Suppressor macrophage treated with lipopolysaccharide for 1 hour (primary cell): ENCODE measurements at regions not wholly inside any gene's neighbourhood (a gene's known extent, or its start where the extent isn't known, plus 50 kb on each side); places are given as distances from the start of the nearest gene placed in this dataset.
"Not testable (repeated sequence)": the region's sequence is repeated elsewhere in the genome, so short reads cannot be mapped to it uniquely, and the experiment has no call there.

ENCODE experiments used
- DNase-seq, 3 donors: peaks; one replicate each; pipeline ENCODE4 v3.0.0-alpha.2; 2020 to 2022

DNA sequence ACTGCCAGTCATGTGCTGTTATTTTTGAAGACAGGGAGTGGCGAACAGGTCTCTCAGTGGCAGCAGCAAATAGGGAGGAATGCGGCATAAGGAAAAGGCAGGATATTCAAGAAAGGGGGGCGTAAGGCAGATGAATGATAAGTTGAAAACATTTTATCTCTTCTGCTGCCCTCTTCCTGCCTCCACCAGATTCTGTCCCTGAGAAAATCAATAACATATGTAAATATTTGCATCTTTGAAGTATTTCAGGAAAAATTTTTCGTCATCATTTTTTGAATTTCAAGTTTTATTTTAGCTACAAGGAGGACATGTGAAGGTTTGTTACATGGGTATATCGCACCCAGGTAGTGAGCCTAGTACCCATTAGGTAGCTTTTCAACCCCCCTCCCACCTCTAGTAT is 616.7 kb downstream of the MCTP2 start:
- no peak for DNase-seq

DNA sequence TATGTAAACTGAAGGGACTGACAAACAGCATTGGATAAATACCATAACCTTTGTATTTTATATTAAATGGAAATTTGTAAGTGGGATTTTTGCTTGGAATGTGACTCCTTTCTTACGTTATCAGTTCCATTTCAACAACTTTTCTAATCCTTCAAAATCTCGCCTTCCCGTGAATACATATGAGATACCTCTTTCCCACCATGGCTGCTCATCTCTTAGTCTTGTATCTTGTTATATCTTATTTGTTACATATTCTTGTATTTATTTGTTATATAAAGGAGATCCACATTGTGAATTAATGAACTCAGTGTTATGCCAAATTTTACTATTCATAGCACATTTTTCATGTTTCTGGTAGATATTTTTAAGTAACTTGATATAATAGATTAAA is 623.7 kb downstream of the MCTP2 start:
- DNase-seq = no peak

DNA sequence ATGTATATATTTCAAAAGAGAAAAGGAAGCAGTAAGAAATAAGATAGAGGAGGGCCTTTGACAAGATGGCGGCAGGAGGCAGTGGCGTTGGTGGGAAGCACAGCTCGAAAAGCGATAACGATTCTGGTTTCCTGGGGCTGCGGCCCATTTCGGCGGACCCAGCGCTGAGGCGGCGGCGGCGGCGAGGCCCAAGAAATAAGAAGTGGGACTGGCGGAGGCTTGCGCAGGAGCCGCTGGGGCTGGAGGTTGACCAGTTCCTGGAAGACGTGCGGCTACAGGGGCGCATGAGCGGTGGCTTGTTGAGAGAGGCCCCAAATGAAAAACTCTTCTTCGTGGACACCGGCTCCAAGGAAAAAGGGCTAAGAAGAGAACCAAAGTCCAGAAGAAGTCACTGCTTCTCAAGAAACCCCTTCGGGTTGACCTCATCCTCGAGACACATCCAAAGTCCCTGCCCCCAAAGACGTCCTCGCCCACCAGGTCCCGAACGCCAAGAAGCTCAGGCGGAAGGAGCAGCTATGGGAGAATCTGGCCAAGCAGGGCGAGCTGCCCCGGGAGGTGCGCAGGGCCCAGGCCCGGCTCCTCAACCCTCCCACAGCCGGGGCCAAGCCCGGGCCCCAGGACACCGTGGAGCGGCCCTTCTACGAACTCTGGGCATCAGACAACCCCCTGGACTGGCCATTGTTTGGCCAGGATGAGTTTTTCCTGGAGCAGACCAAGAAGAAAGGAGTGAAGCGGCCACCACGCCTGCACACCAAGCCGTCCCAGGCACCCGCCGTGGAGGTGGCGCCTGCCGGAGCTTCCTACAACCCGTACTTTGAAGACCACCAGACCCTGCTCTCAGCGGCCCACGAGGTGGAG is 624.3 kb downstream of the MCTP2 start:
- no peak for DNase-seq

DNA sequence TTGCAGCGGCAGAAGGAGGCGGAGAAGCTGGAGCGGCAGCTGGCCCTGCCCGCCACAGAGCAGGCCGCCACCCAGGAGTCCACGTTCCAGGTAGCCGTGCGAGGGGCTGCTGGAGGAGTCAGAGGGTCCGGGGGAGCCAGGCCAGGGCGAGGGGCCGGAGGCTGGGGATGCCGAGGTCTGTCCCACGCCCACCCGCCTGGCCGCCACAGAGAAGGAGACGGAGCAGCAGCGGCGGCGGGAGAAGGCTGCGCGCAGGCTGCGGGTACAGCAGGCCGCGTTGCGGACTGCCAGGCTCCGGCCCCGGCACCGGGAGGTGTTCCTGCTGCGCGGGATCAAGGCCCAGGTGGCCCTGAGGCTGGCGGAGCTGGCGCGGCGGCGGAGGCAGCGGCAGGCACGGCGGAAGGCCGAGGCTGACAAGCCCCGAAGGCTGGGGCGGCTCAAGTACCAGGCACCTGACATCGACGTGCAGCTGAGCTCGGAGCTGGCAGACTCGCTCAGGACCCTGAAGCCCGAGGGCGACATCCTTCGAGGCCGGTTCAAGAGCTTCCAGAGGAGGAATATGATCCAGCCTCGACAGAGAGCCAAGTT is 625.0 kb downstream of the MCTP2 start:
- no peak for DNase-seq

DNA sequence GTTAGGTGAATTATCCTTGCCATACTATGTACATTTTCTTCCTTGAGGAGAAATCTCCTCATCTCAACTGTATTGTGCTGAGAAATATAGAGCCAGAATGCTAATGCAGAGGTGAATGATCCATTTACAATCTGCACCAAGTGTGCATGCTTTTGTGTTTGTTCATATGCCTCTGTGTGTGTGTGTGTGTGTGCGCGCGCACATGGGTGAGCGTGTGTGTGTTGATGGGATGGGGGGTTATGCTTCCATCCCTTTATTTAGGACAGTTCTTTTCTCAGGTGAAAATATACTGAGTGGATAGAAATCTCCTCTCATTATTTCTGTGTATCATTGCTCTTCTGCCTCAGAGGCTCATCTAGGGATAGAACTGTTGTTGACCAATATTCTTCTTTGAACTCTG is 626.1 kb downstream of the MCTP2 start:
- no peak for DNase-seq

DNA sequence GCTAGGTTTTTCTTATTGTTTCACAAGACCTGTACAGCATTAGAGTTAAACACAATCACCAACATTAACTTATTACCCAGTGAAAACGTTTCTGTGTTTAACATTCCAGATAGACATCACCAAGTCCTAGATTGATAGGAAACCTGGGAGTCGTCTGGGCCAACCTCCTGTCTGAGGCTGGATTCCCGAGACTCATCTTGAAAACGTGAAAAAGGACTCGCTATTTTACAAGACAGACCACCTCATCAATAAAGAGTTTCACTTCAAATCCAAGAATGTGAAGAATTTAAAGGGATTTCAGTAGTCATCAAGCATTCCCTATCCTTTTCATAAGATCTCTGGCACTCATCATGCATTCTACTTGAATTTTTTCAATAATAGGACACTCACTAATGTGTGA is 626.6 kb downstream of the MCTP2 start:
- no peak for DNase-seq

DNA sequence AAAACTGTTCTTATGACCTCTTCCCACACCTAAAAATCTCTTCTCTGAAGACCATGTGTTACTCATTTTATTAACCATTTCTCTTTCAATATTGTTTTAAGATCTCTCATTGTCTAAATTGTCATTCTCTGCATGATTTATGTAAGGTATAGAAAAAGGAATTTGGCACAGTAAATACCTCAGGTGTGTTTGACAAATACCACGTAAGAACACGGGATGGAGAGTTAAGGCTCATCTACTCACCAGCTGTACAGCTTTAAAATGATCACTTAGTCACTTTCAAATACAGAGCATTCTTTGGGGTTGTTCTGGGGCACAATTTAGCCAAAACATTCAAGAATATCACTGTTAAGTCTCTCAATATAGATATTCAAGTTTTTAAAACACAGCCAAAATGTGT is 627.1 kb downstream of the MCTP2 start:
- no peak for DNase-seq

DNA sequence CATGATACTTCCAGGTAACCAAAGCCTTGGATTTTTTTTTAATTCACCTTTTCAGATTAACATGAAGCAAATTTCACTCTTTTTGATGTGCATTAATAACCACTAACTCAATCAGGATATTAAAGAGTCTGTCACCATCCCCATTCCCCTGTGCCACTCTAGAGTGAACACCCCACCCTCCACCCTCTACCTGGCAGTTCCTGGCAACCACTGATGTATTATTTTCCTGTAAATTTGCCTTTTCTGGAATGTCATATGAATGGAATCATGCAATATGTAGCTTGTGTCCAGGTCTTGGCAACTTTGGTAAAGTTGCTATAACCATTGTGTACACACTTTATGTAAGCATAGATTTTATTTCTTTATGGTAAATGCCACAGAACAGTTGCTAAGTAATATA is 627.6 kb downstream of the MCTP2 start:
- DNase-seq = no peak

DNA sequence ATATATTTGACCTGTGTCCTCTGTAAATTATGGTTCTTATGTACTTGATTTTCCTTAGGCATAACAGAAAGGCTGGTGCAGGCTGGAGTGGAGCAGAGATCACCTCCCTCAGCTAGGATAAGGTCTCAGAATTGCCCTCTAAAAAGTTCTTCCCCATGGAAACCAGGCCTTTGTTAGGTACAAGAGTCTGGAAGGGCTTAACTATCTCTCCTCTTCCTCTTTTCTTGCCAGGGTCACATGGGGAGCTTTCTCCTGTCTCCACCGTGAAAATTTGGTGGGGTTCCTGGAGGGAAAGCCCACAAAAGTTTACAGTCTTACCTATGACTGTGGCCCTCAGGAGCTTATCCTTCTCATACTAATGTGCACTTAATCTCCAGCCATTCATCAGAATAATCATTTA is 633.2 kb downstream of the MCTP2 start:
- no peak for DNase-seq

DNA sequence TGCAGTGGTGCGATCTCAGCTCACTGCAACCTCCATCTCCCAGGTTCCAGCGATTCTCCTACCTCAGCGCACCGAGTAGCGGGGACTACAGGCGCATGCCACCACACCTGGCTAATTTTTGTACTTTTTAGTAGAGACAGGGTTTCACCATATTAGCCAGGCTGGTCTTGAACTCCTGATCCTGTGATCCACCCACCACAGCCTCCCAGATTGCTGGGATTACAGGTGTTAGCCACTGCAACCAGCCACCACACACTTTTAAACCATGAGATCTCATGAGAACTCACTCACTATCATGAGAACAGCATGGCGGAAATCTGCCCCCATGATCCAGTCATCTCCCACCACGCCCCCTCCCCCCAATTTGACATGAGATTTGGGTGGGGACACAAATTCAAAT is 636.9 kb downstream of the MCTP2 start:
- not testable (repeated sequence) for DNase-seq

DNA sequence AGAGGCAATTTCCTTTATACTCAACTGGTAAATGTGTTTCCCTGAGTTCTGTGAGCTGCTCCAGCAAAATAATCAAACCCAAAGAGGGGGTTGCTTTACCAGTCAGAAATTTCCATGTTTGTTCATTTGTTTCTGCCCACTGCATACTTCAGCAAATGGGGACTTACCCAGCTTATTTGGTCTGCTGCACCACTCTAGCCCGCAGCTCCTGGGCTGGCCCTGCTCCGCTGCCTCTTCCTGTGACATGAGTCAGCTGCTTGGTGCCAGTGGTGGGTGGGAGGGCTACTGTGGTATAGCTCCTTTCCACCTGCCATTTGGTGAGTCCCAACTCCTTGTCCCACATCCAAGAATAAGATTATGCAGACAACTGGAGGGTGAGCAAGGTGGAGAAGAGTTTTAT is 644.2 kb downstream of the MCTP2 start:
- no peak for DNase-seq

DNA sequence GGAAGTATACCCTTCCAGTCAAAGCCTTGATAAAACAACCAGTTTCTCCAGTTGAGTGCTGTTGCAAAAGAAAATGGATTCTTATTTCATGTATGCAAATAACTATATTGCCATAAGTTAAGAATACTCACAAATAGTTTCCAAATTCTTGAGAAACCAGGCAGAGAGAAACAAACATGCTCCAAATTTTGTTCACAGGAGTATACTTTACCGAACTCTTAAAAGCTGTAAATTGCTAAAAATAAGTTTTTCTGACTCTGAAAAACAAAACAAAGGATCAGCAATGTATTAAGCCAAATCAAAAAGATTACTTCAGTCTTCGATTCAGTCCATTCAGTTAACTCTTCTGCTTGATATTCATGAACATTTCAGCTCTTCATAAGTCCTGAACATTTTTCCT is 646.5 kb downstream of the MCTP2 start:
- no peak for DNase-seq

DNA sequence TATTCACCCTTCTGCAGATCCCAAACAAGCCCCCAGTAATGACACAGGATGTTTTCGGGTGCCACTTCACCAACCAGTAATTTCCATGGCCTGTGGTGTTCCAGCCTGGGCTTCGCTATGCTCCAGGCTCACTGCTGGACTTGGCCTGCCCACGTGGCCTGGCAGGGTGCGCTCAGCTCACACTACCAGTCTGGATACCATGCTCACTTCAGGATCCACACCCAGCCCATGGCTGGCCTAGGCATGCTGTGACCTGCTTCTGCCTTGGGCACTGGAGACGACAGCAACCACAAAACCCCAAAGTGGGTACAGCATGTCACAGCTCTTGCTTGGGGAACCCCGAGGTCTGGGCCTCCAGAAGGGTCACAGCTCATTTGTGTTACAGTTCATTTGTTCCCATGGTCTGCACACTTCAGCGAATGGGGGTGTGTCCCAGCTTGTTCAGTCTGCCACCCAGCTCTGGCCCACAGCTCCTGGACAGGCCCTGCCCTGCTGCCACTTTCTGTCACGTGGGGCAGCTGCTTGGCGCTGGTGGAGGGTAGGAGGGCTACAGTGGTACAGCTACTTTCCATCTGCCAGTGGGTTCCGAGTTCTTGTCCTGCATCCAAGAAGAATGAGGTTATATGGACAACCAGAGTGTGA is 650.8 kb downstream of the MCTP2 start:
- DNase-seq = no peak

DNA sequence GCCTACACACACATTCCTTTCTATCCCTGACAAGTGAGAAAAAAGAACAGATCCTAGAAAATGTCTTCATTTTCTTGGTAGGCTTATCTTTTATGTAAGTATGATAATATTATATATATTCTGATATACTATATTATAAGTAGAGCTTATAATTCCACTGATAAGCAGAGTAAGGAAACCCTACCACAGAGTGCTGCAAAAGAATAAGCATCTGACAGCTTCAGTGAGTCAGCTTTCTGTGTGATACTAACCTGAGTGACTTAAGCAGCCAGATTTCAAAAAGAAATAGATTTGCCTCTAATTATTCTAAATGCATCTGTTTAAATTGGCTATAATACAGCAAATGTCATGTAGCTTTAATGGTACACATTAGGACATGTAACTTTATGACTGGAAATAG is 656.0 kb downstream of the MCTP2 start:
- DNase-seq = no peak

DNA sequence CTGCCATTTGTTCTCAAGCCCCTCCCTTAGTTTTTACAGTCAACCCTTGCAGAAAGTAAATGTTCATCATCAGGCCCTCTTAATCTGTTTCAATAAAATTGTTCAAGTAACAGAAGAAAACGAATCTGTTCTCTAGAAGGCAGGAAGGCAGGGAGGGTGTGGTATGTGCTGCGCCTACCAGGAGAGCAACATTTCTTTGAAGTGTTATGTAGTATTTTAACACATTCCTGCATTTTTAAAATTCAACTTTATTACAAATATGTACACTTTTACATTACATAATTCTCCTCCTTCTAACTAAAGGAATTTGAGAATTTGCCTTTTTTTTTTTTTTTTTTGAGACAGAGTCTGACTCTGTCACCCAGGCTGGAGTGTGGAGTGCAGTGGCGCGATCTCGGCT is 657.8 kb downstream of the MCTP2 start:
- DNase-seq = no peak

DNA sequence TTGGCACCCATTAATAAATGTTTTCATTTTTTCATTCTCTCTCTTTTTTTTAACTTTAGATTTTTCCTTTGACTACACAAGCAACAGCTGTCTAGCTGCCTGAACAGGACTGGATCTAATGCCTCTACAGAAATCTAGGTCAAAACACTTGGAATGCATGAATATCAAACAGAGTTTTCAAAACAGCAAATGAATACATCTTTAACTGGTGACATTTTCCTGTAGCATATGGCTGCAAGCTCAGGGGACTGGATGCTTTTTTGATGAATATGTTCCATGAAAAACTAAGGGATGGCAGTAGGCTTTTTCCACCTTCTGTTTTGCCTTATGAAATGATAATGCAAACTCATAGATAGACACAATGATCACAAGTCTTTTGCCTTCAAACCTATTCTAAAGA is 661.7 kb downstream of the MCTP2 start:
- DNase-seq = no peak

DNA sequence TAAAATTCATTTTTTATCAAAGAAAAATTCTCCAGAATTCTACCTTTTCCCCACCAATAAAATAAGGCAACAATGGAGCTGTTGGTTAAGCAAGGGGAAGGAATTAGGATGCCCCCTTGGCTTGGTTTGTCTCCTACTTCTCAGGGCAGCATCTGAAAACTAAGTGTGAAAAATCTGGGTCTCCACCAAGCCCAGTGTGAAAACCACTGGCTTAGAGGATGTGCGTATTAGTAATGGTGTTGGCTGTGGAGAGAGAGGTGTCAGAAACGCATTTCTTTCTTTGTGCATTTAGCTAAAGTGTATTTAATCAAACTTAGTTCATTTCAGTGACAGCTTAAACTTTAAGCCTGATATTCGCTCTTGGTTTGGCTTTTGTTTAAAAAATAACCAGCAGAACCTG is 662.7 kb downstream of the MCTP2 start:
- no peak for DNase-seq

DNA sequence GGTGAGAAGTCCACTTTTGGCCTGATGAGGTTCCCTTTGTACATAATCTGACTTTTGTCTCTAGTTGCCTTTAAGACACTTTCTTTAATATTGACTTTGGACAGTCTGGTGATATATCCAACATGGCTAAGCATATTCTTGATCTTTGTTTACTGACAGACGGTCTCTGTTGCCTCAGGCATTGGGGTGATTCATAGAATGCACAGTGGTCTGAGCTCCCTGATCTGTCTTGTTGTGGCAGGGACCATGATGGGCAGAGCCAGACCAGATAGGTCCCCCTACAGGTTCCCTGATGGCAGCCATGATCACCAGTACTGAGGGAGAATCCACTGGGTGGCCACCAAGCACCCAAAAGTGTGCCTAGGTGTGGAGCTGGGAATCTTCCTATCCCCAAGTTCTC is 678.1 kb downstream of the MCTP2 start:
- no peak for DNase-seq

DNA sequence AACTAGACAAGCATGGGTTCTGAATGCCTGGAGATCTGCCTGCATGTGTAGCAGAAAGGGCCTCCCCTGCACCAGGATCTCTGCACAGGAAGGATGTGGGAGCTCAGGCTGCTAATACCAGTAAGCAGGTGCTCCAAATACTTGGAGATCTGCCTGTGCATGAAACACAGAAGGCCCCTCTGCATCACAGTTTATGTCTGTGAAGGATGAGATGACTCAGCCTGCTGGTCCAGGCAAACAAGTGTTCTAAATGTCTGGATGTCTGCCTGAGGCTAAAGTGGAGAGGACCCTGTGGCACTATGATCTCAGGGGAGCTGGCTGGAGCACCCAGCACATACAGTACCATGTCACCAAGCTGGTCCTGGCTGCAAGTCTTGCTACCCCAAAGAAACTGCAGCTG is 678.8 kb downstream of the MCTP2 start:
- DNase-seq = no peak

DNA sequence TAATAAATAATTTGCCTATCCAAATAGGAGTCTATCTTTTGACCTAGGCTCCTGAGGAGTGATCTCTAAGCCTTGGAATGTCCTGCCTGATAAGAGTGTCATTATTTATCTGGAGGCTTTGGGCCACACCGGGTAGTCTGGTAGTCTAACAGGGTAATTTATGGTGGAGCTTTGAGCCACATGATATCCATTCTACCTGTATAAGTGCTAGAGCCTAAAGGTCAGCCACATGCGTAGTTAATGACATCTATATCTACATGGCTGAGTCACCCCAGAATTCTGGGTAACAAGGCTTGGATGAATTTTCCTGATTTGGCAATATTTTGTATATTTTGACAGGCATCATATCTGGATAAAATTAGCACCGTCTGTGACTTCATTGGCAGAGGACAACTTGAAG is 681.4 kb downstream of the MCTP2 start:
- no peak for DNase-seq

DNA sequence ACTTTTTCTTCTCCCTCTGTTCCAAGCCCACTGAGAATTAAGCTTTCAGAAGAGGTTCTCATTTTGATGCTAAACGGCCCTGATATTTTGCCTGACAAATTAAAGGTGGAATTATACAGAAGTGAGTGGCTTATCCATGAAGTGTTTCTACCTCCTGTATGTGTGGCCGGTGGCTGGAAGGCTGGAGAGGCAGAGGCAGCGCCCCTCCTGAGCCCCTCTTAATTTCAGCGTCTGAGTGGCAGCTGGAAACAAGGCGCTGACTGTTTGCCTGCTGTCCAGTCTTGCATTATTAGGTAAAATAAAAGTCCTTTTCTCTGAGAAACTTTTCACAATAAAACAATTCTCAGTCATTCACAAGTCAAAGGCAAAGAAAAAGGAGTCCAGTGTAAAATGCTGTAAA is 685.7 kb downstream of the MCTP2 start:
- no peak for DNase-seq

DNA sequence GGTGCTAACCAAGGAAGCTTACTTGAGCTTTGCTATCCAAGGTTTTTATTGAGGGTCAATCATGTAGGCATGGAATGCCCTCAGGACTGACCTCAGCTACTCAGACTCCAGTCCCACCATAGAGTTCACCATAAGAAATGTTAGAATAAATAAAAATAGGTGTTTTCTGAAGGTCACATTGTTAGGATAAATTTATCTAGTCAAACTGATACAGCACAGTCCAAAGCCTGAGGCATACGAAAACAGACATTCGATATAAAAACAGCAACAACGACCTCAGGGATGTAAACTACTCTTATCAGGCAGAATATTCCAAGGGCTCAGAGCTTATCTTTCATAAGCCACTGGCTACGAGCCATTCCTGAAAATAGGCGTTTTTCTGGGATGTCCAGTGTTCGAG is 690.6 kb downstream of the MCTP2 start:
- no peak for DNase-seq

DNA sequence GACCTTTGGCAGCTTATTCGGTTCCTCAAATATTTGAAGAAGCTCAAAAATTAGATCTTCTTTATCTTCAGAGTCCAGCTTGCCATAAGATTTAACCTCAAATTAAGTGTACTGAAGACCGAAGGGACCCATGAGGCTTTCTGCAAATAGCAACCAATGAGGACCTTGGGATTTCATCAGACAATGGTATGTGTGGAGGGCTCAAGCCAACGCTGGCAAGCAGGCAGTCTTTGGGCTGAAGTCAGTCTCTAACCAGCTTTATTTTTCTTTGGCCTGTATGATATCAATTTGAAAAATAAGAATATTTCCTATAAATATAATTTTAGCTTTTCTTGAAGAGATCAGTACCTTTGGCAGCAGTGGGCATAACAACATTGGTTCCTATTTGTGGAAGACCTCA is 692.7 kb downstream of the MCTP2 start:
- no peak for DNase-seq

DNA sequence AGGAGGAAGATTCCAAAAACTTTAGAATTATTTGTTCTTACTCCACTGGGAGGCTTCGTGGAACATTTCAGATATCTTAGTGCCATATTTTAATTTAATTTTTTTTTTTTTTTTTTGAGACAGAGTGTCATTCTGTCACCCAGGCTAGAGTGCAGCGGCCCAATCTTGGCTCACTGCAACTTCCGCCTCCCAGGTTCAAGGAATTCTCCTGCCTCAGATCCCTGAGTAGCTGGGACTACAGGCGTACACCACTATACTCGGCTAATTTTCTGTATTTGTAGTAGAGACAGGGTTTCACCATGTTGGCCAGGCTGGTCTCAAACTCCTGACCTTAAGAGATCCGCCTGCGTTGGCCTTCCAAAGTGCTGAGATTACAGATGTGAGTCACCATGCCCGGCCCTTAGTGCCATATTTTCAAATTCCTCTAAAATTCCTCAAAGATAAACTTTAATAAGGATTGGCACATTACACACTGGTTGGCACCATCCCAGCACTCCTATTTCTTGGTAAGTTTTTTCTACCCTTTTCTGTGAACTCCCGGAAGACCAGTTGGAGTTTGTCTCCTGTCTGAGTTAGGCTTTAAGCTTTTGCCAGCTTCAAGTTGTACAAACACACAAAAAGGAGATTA is 693.7 kb downstream of the MCTP2 start:
- no peak for DNase-seq
